OCI-LY3 (cell line): ENCODE measurements at regions not wholly inside any gene's neighbourhood (a gene's known extent, or its start where the extent isn't known, plus 50 kb on each side); places are given as distances from the start of the nearest gene placed in this dataset.
"Not testable (repeated sequence)": the region's sequence is repeated elsewhere in the genome, so short reads cannot be mapped to it uniquely, and the experiment has no call there.

Source experiments
- EZH2phosphoT487 ChIP-seq: fragments of 200-600 bp; shearing (Covaris generic); IDR thresholded peaks from 2 replicates; pipeline ENCODE4 v1.6.1; 2018; ENCODE audit warnings: antibody characterized with exemption, mixed run types, low read depth
- TF ChIP-seq, protein P1 (sequence below): fragments of 200-600, 300-600 bp; sonication (generic); IDR thresholded peaks from 2 replicates; pipeline ENCODE4 v1.5.1; 2014; ENCODE audit warnings: antibody characterized with exemption, low read length, low read depth

DNA sequence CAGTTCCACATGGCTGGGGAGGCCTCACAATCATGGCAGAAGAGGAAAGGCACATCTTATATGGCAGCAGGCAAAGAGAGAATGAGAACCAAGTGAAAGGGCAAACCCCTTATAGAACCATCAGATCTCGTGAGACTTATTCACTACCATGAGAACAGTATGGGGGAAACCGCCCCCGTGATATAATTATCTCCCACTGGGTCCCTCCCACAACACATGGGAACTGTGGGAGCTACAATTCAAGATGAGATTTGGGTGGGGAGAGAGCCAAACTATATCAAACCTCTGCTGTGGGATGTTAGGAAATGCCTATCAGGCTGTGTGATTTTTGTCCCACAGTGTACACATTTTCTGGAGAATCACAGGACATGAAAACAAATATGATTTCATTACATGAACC lies 415.8 kb downstream of the TSHZ3 start:
- TF ChIP-seq, protein P1, sequence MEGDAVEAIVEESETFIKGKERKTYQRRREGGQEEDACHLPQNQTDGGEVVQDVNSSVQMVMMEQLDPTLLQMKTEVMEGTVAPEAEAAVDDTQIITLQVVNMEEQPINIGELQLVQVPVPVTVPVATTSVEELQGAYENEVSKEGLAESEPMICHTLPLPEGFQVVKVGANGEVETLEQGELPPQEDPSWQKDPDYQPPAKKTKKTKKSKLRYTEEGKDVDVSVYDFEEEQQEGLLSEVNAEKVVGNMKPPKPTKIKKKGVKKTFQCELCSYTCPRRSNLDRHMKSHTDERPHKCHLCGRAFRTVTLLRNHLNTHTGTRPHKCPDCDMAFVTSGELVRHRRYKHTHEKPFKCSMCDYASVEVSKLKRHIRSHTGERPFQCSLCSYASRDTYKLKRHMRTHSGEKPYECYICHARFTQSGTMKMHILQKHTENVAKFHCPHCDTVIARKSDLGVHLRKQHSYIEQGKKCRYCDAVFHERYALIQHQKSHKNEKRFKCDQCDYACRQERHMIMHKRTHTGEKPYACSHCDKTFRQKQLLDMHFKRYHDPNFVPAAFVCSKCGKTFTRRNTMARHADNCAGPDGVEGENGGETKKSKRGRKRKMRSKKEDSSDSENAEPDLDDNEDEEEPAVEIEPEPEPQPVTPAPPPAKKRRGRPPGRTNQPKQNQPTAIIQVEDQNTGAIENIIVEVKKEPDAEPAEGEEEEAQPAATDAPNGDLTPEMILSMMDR, result not testable (repeated sequence)
- not testable (repeated sequence) for TF ChIP-seq EZH2phosphoT487
